DOHH2 (cell line): ENCODE measurements at regions not wholly inside any gene's neighbourhood (a gene's known extent, or its start where the extent isn't known, plus 50 kb on each side); places are given as distances from the start of the nearest gene placed in this dataset.

Experiments used
- CTCF ChIP-seq: fragments of 200-600 bp; sonication (generic); IDR thresholded peaks from one replicate; pipeline ENCODE4 v1.5.1; 2014; ENCODE audit warnings: antibody characterized with exemption, mild to moderate bottlenecking, low read depth, low read length; ENCODE audit not compliant: poor library complexity, severe bottlenecking
- EZH2phosphoT487 ChIP-seq: fragments of 200-600 bp; sonication (generic); IDR thresholded peaks from 2 replicates; pipeline ENCODE4 v1.6.1; 2017; ENCODE audit warnings: borderline replicate concordance, mild to moderate bottlenecking, antibody characterized with exemption, low read length, moderate library complexity, mixed read lengths

GRCh38 chr21:20313013-20313412 is 685.2 kb upstream of the NCAM2 start:
- no peak for TF ChIP-seq CTCF
- TF ChIP-seq EZH2phosphoT487: no peak
